Spinal cord (tissue), 9 donors: ENCODE measurements at regions not wholly inside any gene's neighbourhood (a gene's known extent, or its start where the extent isn't known, plus 50 kb on each side); places are given as distances from the start of the nearest gene placed in this dataset.

Experiments used
- DNase-seq, 6 donors: peaks; one replicate each; pipeline versions ENCODE4 v3.0.0 to v3.0.0-alpha.2; 2013 to 2015; ENCODE audit warnings: low spot score in 6 of 6, low read depth in 4 of 6
- H3K27ac ChIP-seq: one replicate; pipeline ENCODE4 v1.5.1; 2013; ENCODE audit warnings: low read depth, low read length, control low read depth
- H3K27me3 ChIP-seq: one replicate; pipeline ENCODE4 v1.6.1; 2013; ENCODE audit warnings: low read length; ENCODE audit not compliant: control insufficient read depth, insufficient read depth
- H3K36me3 ChIP-seq: one replicate; pipeline ENCODE4 v1.6.1; 2013; ENCODE audit warnings: low read length; ENCODE audit not compliant: control insufficient read depth, insufficient read depth
- H3K4me1 ChIP-seq: one replicate; pipeline ENCODE4 v1.6.1; 2013; ENCODE audit warnings: low read length; ENCODE audit not compliant: control insufficient read depth, insufficient read depth
- H3K4me3 ChIP-seq: one replicate; pipeline ENCODE4 v1.5.1; 2013; ENCODE audit warnings: low read depth, low read length, control low read depth
- H3K9me3 ChIP-seq: one replicate; pipeline ENCODE4 v1.6.1; 2013; ENCODE audit warnings: low read length; ENCODE audit not compliant: control insufficient read depth, insufficient read depth
- WGBS: methylation state at CpG from one replicate; pipeline ENCODE4 v1.1.5; 2013; ENCODE audit warnings: missing lambda C conversion rate; ENCODE audit not compliant: insufficient coverage; 5-methylcytosine and 5-hydroxymethylcytosine counted together
- donor health status: healthy.

- no peaks in the 10 kb centered on the region for H3K36me3 ChIP-seq
- no peak overlapping the region for H3K4me3 ChIP-seq
- DNase-seq: no peak
- H3K9me3 ChIP-seq: no peaks in the 10 kb centered on the region
- H3K27ac ChIP-seq: no peak overlapping the region
- no CpG with 5 or more reads among the region's 3 CpGs for whole genome bisulfite sequencing
- no peaks in the 10 kb centered on the region for H3K4me1 ChIP-seq
- no peaks in the 10 kb centered on the region for H3K27me3 ChIP-seq
These were observed 616.6 kb upstream of the USP24 start for GRCh38 chr1:55831759-55832158.

GRCh38 chr1:55828044-55828443, 612.9 kb upstream of the USP24 start:
- Histone ChIP-seq H3K27ac (no peak overlapping the region), H3K27me3 (no peaks in the 10 kb centered on the region), H3K4me1 (no peaks in the 10 kb centered on the region), H3K36me3 (no peaks in the 10 kb centered on the region), H3K9me3 (no peaks in the 10 kb centered on the region), H3K4me3 (no peak overlapping the region)
- WGBS: 92% methylated on average over 4 of the region's 5 CpGs
- peak in 1 of 6 donors; percentile 54 for DNase-seq

GRCh38 chr1:55827350-55827749, 612.2 kb upstream of the USP24 start:
- Histone ChIP-seq H3K4me3 (no peak overlapping the region), H3K9me3 (no peaks in the 10 kb centered on the region), H3K27me3 (no peaks in the 10 kb centered on the region), H3K36me3 (no peaks in the 10 kb centered on the region), H3K4me1 (no peaks in the 10 kb centered on the region), H3K27ac (no peak overlapping the region)
- WGBS: no CpG with 5 or more reads among the region's 4 CpGs
- no peak for DNase-seq

GRCh38 chr1:55826381-55827080, 611.4 kb upstream of the USP24 start:
- Histone ChIP-seq H3K27ac (no peak overlapping the region), H3K9me3 (no peaks in the 10 kb centered on the region), H3K4me1 (no peaks in the 10 kb centered on the region), H3K36me3 (no peaks in the 10 kb centered on the region), H3K27me3 (no peaks in the 10 kb centered on the region), H3K4me3 (no peak overlapping the region)
- 90% methylated on average over 3 of the region's 4 CpGs for WGBS
- DNase-seq: peak in 1 of 6 donors; percentile 51

GRCh38 chr1:55825461-55825860, 610.3 kb upstream of the USP24 start:
- Histone ChIP-seq H3K4me1 (no peaks in the 10 kb centered on the region), H3K4me3 (no peak overlapping the region), H3K27me3 (no peaks in the 10 kb centered on the region), H3K9me3 (no peaks in the 10 kb centered on the region), H3K36me3 (no peaks in the 10 kb centered on the region), H3K27ac (no peak overlapping the region)
- DNase-seq: peak in 1 of 6 donors; percentile 9
- no CpG with 5 or more reads among the region's 1 CpG for WGBS

GRCh38 chr1:55824251-55824640, 609.1 kb upstream of the USP24 start:
- no peaks in the 10 kb centered on the region for H3K4me1 ChIP-seq
- no peaks in the 10 kb centered on the region for H3K9me3 ChIP-seq
- H3K27me3 ChIP-seq: no peaks in the 10 kb centered on the region
- H3K36me3 ChIP-seq: no peaks in the 10 kb centered on the region
- H3K27ac ChIP-seq: no peak overlapping the region
- H3K4me3 ChIP-seq: no peak overlapping the region
- no peak for DNase-seq

GRCh38 chr1:55823541-55824250, 608.5 kb upstream of the USP24 start:
- Histone ChIP-seq H3K4me3 (no peak overlapping the region), H3K36me3 (no peaks in the 10 kb centered on the region), H3K9me3 (no peaks in the 10 kb centered on the region), H3K4me1 (no peaks in the 10 kb centered on the region), H3K27me3 (no peaks in the 10 kb centered on the region), H3K27ac (no peak overlapping the region)
- WGBS: no CpG with 5 or more reads among the region's 6 CpGs
- DNase-seq: peak in 1 of 6 donors; percentile 16

- H3K27me3 ChIP-seq: no peaks in the 10 kb centered on the region
- H3K9me3 ChIP-seq: no peaks in the 10 kb centered on the region
- no peak overlapping the region for H3K4me3 ChIP-seq
- WGBS: no CpG with 5 or more reads among the region's 2 CpGs
- no peaks in the 10 kb centered on the region for H3K36me3 ChIP-seq
- H3K4me1 ChIP-seq: no peaks in the 10 kb centered on the region
- no peak overlapping the region for H3K27ac ChIP-seq
- DNase-seq: no peak
These were observed 607.7 kb upstream of the USP24 start for GRCh38 chr1:55822891-55823290.

GRCh38 chr1:55821234-55821633, 606.1 kb upstream of the USP24 start:
- H3K27ac ChIP-seq: no peak overlapping the region
- H3K4me1 ChIP-seq: no peaks in the 10 kb centered on the region
- H3K36me3 ChIP-seq: no peaks in the 10 kb centered on the region
- H3K27me3 ChIP-seq: no peaks in the 10 kb centered on the region
- H3K4me3 ChIP-seq: no peak overlapping the region
- no CpG with 5 or more reads among the region's 2 CpGs for whole genome bisulfite sequencing
- H3K9me3 ChIP-seq: no peaks in the 10 kb centered on the region
- no peak for DNase-seq

- H3K36me3 ChIP-seq: no peaks in the 10 kb centered on the region
- WGBS: 80% methylated on average over 1 of the region's 3 CpGs
- peak in 1 of 6 donors; percentile 59 for DNase-seq
These were observed 605.3 kb upstream of the USP24 start for GRCh38 chr1:55820501-55820900.

More at GRCh38 chr1:55820501-55820900, 605.3 kb upstream of the USP24 start:
- H3K27ac ChIP-seq: no peak overlapping the region
- H3K9me3 ChIP-seq: no peaks in the 10 kb centered on the region
- H3K4me3 ChIP-seq: no peak overlapping the region
- H3K27me3 ChIP-seq: no peaks in the 10 kb centered on the region
- no peaks in the 10 kb centered on the region for H3K4me1 ChIP-seq
